ENCODE measurements at regions not wholly inside any gene's neighbourhood (a gene's known extent, or its start where the extent isn't known, plus 50 kb on each side); places are given as distances from the start of the nearest gene placed in this dataset.

GRCh38 chr13:109877809-109878208, 91.4 kb upstream of the IRS2 start:
- Histone ChIP-seq H2BK15ac (ENCODE audit: low read length) (no peak overlapping the region), H3K4me1 (ENCODE audit: control insufficient read depth in 2 of 2, insufficient read depth in 1 of 2, low read depth in 1 of 2, low read length in 2 of 2) (peaks cover 0 to 1% of the 10 kb centered on the region in 2 donors), H3K14ac (ENCODE audit: low read length) (peak overlapping the region; percentile 58), H2AK5ac (ENCODE audit: low read depth, low read length) (no peak overlapping the region), H2BK12ac (ENCODE audit: low read length) (no peak overlapping the region), H3K9ac (ENCODE audit: low read depth, low read length, poor library complexity) (no peak overlapping the region), H3K79me1 (ENCODE audit: low read depth, low read length) (no peaks in the 10 kb centered on the region), H3K27ac (replicated peaks; ENCODE audit: low read length) (no peak overlapping the region), H3K18ac (ENCODE audit: low read length) (peak overlapping the region; percentile 65), H3K9me3 (replicated peaks in 1 of 2; ENCODE audit: control insufficient read depth in 2 of 2, insufficient read depth in 1 of 2, low read depth in 1 of 2, low read length in 2 of 2) (peaks cover 0 to 2% of the 10 kb centered on the region in 2 donors), H3K27me3 (ENCODE audit: control insufficient read depth in 3 of 3, insufficient read depth in 3 of 3, low read depth in 1 of 3, low read length in 3 of 3) (peaks cover 0 to 3% (median 0%) of the 10 kb centered on the region in 3 experiments), H2AFZ (ENCODE audit: low read length) (no peak overlapping the region), H3K36me3 (replicated peaks in 1 of 2; ENCODE audit: control insufficient read depth in 2 of 2, insufficient read depth in 2 of 2, low read length in 2 of 2) (no peaks in the 10 kb centered on the region), H3K4me3 (ENCODE audit: low read length in 2 of 2) (peak overlapping the region in 1 of 2 donors; percentile 35), H4K91ac (ENCODE audit: low read depth, low read length, poor library complexity) (no peak overlapping the region), H3K4me2 (ENCODE audit: insufficient read depth, low read length, poor library complexity, severe bottlenecking) (no peak overlapping the region), H3K4ac (ENCODE audit: low read length) (no peak overlapping the region), H2BK5ac (ENCODE audit: low read length) (no peak overlapping the region), H4K8ac (ENCODE audit: low read depth, low read length) (peak overlapping the region; percentile 50), H2BK120ac (ENCODE audit: low read depth, low read length) (no peak overlapping the region), H3K23ac (ENCODE audit: low read depth, low read length, poor library complexity) (peak overlapping the region; percentile 46)
- no peak for DNase-seq (ENCODE audit: low spot score)
- WGBS, 2 donors (ENCODE audit: extremely low coverage in 2 of 2, insufficient read length in 2 of 2, insufficient replicate concordance in 1 of 2) = no CpG with 5 or more reads among the region's 7 CpGs

GRCh38 chr13:109875746-109876145, 89.4 kb upstream of the IRS2 start:
- peaks cover 0 to 3% (median 0%) of the 10 kb centered on the region in 3 experiments for H3K27me3 ChIP-seq (ENCODE audit: control insufficient read depth in 3 of 3, insufficient read depth in 3 of 3, low read depth in 1 of 3, low read length in 3 of 3)
- no peak overlapping the region for H3K23ac ChIP-seq (ENCODE audit: low read depth, low read length, poor library complexity)
- H2BK120ac ChIP-seq (ENCODE audit: low read depth, low read length) = no peak overlapping the region
- H2BK12ac ChIP-seq (ENCODE audit: low read length) = peak overlapping the region; percentile 46
- no peak overlapping the region for H4K8ac ChIP-seq (ENCODE audit: low read depth, low read length)
- H3K36me3 ChIP-seq (replicated peaks in 1 of 2; ENCODE audit: control insufficient read depth in 2 of 2, insufficient read depth in 2 of 2, low read length in 2 of 2) = no peaks in the 10 kb centered on the region
- no peak overlapping the region for H3K4me2 ChIP-seq (ENCODE audit: insufficient read depth, low read length, poor library complexity, severe bottlenecking)
- no peak overlapping the region for H3K4ac ChIP-seq (ENCODE audit: low read length)
- H3K27ac ChIP-seq (replicated peaks; ENCODE audit: low read length) = no peak overlapping the region
- H2BK5ac ChIP-seq (ENCODE audit: low read length) = no peak overlapping the region
- H3K4me3 ChIP-seq (ENCODE audit: low read length in 2 of 2) = no peak overlapping the region
- no peak for DNase-seq (ENCODE audit: low spot score)
- no peak overlapping the region for H2AK5ac ChIP-seq (ENCODE audit: low read depth, low read length)
- no peak overlapping the region for H4K91ac ChIP-seq (ENCODE audit: low read depth, low read length, poor library complexity)
- H2AFZ ChIP-seq (ENCODE audit: low read length) = no peak overlapping the region
- H3K14ac ChIP-seq (ENCODE audit: low read length) = no peak overlapping the region
- H2BK15ac ChIP-seq (ENCODE audit: low read length) = no peak overlapping the region
- H3K79me1 ChIP-seq (ENCODE audit: low read depth, low read length) = no peaks in the 10 kb centered on the region
- peaks cover 0 to 1% of the 10 kb centered on the region in 2 donors for H3K4me1 ChIP-seq (ENCODE audit: control insufficient read depth in 2 of 2, insufficient read depth in 1 of 2, low read depth in 1 of 2, low read length in 2 of 2)
- peaks cover 0 to 2% of the 10 kb centered on the region in 2 donors for H3K9me3 ChIP-seq (replicated peaks in 1 of 2; ENCODE audit: control insufficient read depth in 2 of 2, insufficient read depth in 1 of 2, low read depth in 1 of 2, low read length in 2 of 2)
- H3K9ac ChIP-seq (ENCODE audit: low read depth, low read length, poor library complexity) = no peak overlapping the region
- no CpG with 5 or more reads among the region's 4 CpGs for WGBS, 2 donors (ENCODE audit: extremely low coverage in 2 of 2, insufficient read length in 2 of 2, insufficient replicate concordance in 1 of 2)
- H3K18ac ChIP-seq (ENCODE audit: low read length) = peak overlapping the region; percentile 44

- Histone ChIP-seq H4K8ac (ENCODE audit: low read depth, low read length) (no peak overlapping the region), H3K4me1 (ENCODE audit: control insufficient read depth in 2 of 2, insufficient read depth in 1 of 2, low read depth in 1 of 2, low read length in 2 of 2) (peaks cover 0 to 1% of the 10 kb centered on the region in 2 donors), H3K9me3 (replicated peaks in 1 of 2; ENCODE audit: control insufficient read depth in 2 of 2, insufficient read depth in 1 of 2, low read depth in 1 of 2, low read length in 2 of 2) (no peaks in the 10 kb centered on the region), H2AFZ (ENCODE audit: low read length) (no peak overlapping the region), H3K79me1 (ENCODE audit: low read depth, low read length) (no peaks in the 10 kb centered on the region), H2BK12ac (ENCODE audit: low read length) (no peak overlapping the region), H3K9ac (ENCODE audit: low read depth, low read length, poor library complexity) (no peak overlapping the region), H3K23ac (ENCODE audit: low read depth, low read length, poor library complexity) (no peak overlapping the region), H2AK5ac (ENCODE audit: low read depth, low read length) (no peak overlapping the region), H2BK15ac (ENCODE audit: low read length) (no peak overlapping the region), H2BK5ac (ENCODE audit: low read length) (no peak overlapping the region), H3K4me3 (ENCODE audit: low read length in 2 of 2) (no peak overlapping the region), H3K18ac (ENCODE audit: low read length) (no peak overlapping the region), H3K36me3 (replicated peaks in 1 of 2; ENCODE audit: control insufficient read depth in 2 of 2, insufficient read depth in 2 of 2, low read length in 2 of 2) (no peaks in the 10 kb centered on the region), H3K27ac (replicated peaks; ENCODE audit: low read length) (no peak overlapping the region), H3K27me3 (ENCODE audit: control insufficient read depth in 3 of 3, insufficient read depth in 3 of 3, low read depth in 1 of 3, low read length in 3 of 3) (peaks cover 0 to 3% (median 0%) of the 10 kb centered on the region in 3 experiments), H2BK120ac (ENCODE audit: low read depth, low read length) (no peak overlapping the region), H4K91ac (ENCODE audit: low read depth, low read length, poor library complexity) (no peak overlapping the region), H3K4ac (ENCODE audit: low read length) (no peak overlapping the region), H3K4me2 (ENCODE audit: insufficient read depth, low read length, poor library complexity, severe bottlenecking) (no peak overlapping the region), H3K14ac (ENCODE audit: low read length) (no peak overlapping the region)
- no CpG with 5 or more reads among the region's 6 CpGs for WGBS, 2 donors (ENCODE audit: extremely low coverage in 2 of 2, insufficient read length in 2 of 2, insufficient replicate concordance in 1 of 2)
- no peak for DNase-seq (ENCODE audit: low spot score)
These were observed 88.4 kb upstream of the IRS2 start for GRCh38 chr13:109874484-109875454.

- Histone ChIP-seq H3K27me3 (ENCODE audit: control insufficient read depth in 3 of 3, insufficient read depth in 3 of 3, low read depth in 1 of 3, low read length in 3 of 3) (peaks cover 0 to 3% (median 0%) of the 10 kb centered on the region in 3 experiments), H3K4me1 (ENCODE audit: control insufficient read depth in 2 of 2, insufficient read depth in 1 of 2, low read depth in 1 of 2, low read length in 2 of 2) (peaks cover 0 to 1% of the 10 kb centered on the region in 2 donors), H2AK5ac (ENCODE audit: low read depth, low read length) (peak overlapping the region; percentile 47), H3K4me3 (ENCODE audit: low read length in 2 of 2) (no peak overlapping the region), H2BK120ac (ENCODE audit: low read depth, low read length) (no peak overlapping the region), H3K4ac (ENCODE audit: low read length) (no peak overlapping the region), H4K8ac (ENCODE audit: low read depth, low read length) (no peak overlapping the region), H3K23ac (ENCODE audit: low read depth, low read length, poor library complexity) (no peak overlapping the region), H2AFZ (ENCODE audit: low read length) (no peak overlapping the region), H4K91ac (ENCODE audit: low read depth, low read length, poor library complexity) (no peak overlapping the region), H2BK12ac (ENCODE audit: low read length) (no peak overlapping the region), H3K18ac (ENCODE audit: low read length) (peak overlapping the region; percentile 86), H3K36me3 (replicated peaks in 1 of 2; ENCODE audit: control insufficient read depth in 2 of 2, insufficient read depth in 2 of 2, low read length in 2 of 2) (no peaks in the 10 kb centered on the region), H2BK15ac (ENCODE audit: low read length) (no peak overlapping the region), H3K27ac (replicated peaks; ENCODE audit: low read length) (no peak overlapping the region), H2BK5ac (ENCODE audit: low read length) (no peak overlapping the region), H3K9me3 (replicated peaks in 1 of 2; ENCODE audit: control insufficient read depth in 2 of 2, insufficient read depth in 1 of 2, low read depth in 1 of 2, low read length in 2 of 2) (no peaks in the 10 kb centered on the region), H3K14ac (ENCODE audit: low read length) (peak overlapping the region; percentile 56), H3K79me1 (ENCODE audit: low read depth, low read length) (no peaks in the 10 kb centered on the region), H3K9ac (ENCODE audit: low read depth, low read length, poor library complexity) (no peak overlapping the region), H3K4me2 (ENCODE audit: insufficient read depth, low read length, poor library complexity, severe bottlenecking) (no peak overlapping the region)
- WGBS, 2 donors (ENCODE audit: extremely low coverage in 2 of 2, insufficient read length in 2 of 2, insufficient replicate concordance in 1 of 2) = no CpG with 5 or more reads among the region's 17 CpGs
- no peak for DNase-seq (ENCODE audit: low spot score)
These were observed 87.2 kb upstream of the IRS2 start for GRCh38 chr13:109873351-109874123.
